ENCODE measurements at regions not wholly inside any gene's neighbourhood (a gene's known extent, or its start where the extent isn't known, plus 50 kb on each side); places are given as distances from the start of the nearest gene placed in this dataset.

DNA sequence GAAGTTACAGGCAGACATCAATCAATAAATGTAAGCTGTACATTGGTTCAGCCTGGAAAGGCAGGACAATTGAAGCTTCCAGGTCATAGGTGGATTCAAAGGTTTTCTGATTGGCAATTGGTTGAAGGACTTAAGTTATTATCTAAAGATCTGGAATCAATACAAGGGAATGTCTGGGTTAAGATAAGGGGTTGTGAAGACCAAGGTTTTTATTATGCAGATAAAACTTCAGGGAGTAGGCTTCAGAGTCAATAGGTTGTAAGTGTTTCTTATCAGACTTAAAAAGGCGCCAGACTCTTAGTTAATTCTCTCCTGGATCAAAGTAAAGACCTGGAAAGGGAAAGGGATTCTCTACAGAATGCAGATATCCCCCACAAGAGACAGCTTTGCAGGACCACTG is 935.4 kb downstream of the TBC1D22A start:
- no peak for DNase-seq (ENCODE audit: low read depth, low spot score)
- intact Hi-C loops (cut with micrococcal nuclease) = no loop called here
- BruUV-seq (replicated peaks) = no TSS peak
- Histone ChIP-seq H3K4me1 (ENCODE audit: control insufficient read depth in 1 of 2, insufficient read depth in 2 of 2, low read length in 2 of 2) (no peaks in the 10 kb centered on the region), H3K79me2 (ENCODE audit: insufficient read depth, low read length) (no peaks in the 10 kb centered on the region), H3K4me2 (ENCODE audit: low read length) (no peak overlapping the region), H3K9me2 (ENCODE audit: insufficient read depth) (no peaks in the 10 kb centered on the region), H3K9ac (ENCODE audit: low read length) (no peak overlapping the region), H3K27ac (ENCODE audit: low read depth, low read length) (no peak overlapping the region), H3K36me3 (ENCODE audit: control insufficient read depth in 1 of 2, insufficient read depth in 2 of 2, low read length in 2 of 2) (no peaks in the 10 kb centered on the region; a peak in 1 of 4 replicates), H2AFZ (ENCODE audit: low read depth, low read length, poor library complexity, severe bottlenecking) (no peak overlapping the region), H3K9me3 (ENCODE audit: control insufficient read depth in 1 of 2, insufficient read depth in 1 of 2, low read depth in 1 of 2, low read length in 2 of 2) (no peaks in the 10 kb centered on the region; a peak in 1 of 4 replicates), H3K27me3 (ENCODE audit: insufficient read depth, low read length) (no peaks in the 10 kb centered on the region), H3K4me3 (replicated peaks in 1 of 2; ENCODE audit: low read depth in 1 of 2, low read length in 2 of 2) (no peak overlapping the region), H4K20me1 (ENCODE audit: insufficient read depth) (no peaks in the 10 kb centered on the region)
- RAD21 ChIA-PET (ENCODE audit: low non-redundant PET in 1 of 2, low total read pairs in 2 of 2, uncharacterized antibody in 2 of 2, unreplicated experiment in 2 of 2) = no interaction called here
- no peak for ATAC-seq
- CTCF ChIA-PET = no interaction called here
- POLR2A ChIA-PET = no interaction called here
- TF ChIP-seq CBX3 (IDR thresholded peaks at IDR 0.05; ENCODE audit: low read depth) (no peak), JUND (IDR thresholded peaks at IDR 0.05) (no peak), SIN3A (IDR thresholded peaks at IDR 0.05; ENCODE audit: low read depth) (no peak), RAD21 (IDR thresholded peaks at IDR 0.05; ENCODE audit: low read depth) (no peak), EGR1 (IDR thresholded peaks at IDR 0.05; ENCODE audit: low read depth) (no peak), ELF1 (IDR thresholded peaks at IDR 0.05; ENCODE audit: borderline replicate concordance, low read depth) (no peak), POLR2AphosphoS5 (IDR thresholded peaks at IDR 0.05; ENCODE audit: low read depth, low read length) (no peak), CEBPB (IDR thresholded peaks at IDR 0.05; ENCODE audit: low read depth) (no peak), SP1 (IDR thresholded peaks at IDR 0.05; ENCODE audit: low read depth) (no peak)
- TF ChIP-seq, protein P1, sequence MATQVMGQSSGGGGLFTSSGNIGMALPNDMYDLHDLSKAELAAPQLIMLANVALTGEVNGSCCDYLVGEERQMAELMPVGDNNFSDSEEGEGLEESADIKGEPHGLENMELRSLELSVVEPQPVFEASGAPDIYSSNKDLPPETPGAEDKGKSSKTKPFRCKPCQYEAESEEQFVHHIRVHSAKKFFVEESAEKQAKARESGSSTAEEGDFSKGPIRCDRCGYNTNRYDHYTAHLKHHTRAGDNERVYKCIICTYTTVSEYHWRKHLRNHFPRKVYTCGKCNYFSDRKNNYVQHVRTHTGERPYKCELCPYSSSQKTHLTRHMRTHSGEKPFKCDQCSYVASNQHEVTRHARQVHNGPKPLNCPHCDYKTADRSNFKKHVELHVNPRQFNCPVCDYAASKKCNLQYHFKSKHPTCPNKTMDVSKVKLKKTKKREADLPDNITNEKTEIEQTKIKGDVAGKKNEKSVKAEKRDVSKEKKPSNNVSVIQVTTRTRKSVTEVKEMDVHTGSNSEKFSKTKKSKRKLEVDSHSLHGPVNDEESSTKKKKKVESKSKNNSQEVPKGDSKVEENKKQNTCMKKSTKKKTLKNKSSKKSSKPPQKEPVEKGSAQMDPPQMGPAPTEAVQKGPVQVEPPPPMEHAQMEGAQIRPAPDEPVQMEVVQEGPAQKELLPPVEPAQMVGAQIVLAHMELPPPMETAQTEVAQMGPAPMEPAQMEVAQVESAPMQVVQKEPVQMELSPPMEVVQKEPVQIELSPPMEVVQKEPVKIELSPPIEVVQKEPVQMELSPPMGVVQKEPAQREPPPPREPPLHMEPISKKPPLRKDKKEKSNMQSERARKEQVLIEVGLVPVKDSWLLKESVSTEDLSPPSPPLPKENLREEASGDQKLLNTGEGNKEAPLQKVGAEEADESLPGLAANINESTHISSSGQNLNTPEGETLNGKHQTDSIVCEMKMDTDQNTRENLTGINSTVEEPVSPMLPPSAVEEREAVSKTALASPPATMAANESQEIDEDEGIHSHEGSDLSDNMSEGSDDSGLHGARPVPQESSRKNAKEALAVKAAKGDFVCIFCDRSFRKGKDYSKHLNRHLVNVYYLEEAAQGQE (IDR thresholded peaks at IDR 0.05; ENCODE audit: low read depth) = no peak
- TF ChIP-seq, protein P2, sequence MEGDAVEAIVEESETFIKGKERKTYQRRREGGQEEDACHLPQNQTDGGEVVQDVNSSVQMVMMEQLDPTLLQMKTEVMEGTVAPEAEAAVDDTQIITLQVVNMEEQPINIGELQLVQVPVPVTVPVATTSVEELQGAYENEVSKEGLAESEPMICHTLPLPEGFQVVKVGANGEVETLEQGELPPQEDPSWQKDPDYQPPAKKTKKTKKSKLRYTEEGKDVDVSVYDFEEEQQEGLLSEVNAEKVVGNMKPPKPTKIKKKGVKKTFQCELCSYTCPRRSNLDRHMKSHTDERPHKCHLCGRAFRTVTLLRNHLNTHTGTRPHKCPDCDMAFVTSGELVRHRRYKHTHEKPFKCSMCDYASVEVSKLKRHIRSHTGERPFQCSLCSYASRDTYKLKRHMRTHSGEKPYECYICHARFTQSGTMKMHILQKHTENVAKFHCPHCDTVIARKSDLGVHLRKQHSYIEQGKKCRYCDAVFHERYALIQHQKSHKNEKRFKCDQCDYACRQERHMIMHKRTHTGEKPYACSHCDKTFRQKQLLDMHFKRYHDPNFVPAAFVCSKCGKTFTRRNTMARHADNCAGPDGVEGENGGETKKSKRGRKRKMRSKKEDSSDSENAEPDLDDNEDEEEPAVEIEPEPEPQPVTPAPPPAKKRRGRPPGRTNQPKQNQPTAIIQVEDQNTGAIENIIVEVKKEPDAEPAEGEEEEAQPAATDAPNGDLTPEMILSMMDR (IDR thresholded peaks at IDR 0.05 in 2 of 3, conservative IDR thresholded peaks at IDR 0.05 in 1 of 3; ENCODE audit: borderline replicate concordance in 1 of 3, insufficient read depth in 1 of 3, low read depth in 2 of 3, low read length in 2 of 3) = no peak
- TF ChIP-seq, protein P3, sequence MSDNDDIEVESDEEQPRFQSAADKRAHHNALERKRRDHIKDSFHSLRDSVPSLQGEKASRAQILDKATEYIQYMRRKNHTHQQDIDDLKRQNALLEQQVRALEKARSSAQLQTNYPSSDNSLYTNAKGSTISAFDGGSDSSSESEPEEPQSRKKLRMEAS (IDR thresholded peaks at IDR 0.05) = no peak
